ENCODE measurements at regions not wholly inside any gene's neighbourhood (a gene's known extent, or its start where the extent isn't known, plus 50 kb on each side); places are given as distances from the start of the nearest gene placed in this dataset.

- no peak for DNase-seq
These were observed 477.4 kb upstream of the WWC1 start for GRCh38 chr5:167814040-167814439.

- DNase-seq: no peak
These were observed 476.6 kb upstream of the WWC1 start for GRCh38 chr5:167814828-167815227.

- DNase-seq: no peak
These were observed 475.1 kb upstream of the WWC1 start for GRCh38 chr5:167816354-167816753.

GRCh38 chr5:167816864-167817263 lies 474.6 kb upstream of the WWC1 start:
- no peak for DNase-seq

GRCh38 chr5:167819406-167819805 lies 472.0 kb upstream of the WWC1 start:
- DNase-seq: no peak

- DNase-seq: no peak
These were observed 471.1 kb upstream of the WWC1 start for GRCh38 chr5:167820101-167820990.

- DNase-seq: no peak
These were observed 470.3 kb upstream of the WWC1 start for GRCh38 chr5:167821151-167821550.

- DNase-seq: no peak
These were observed 469.8 kb upstream of the WWC1 start for GRCh38 chr5:167821669-167822068.

- no peak for DNase-seq
These were observed 469.2 kb upstream of the WWC1 start for GRCh38 chr5:167822241-167822640.

GRCh38 chr5:167823405-167823804 lies 468.0 kb upstream of the WWC1 start:
- DNase-seq: no peak

- DNase-seq: no peak
These were observed 463.7 kb upstream of the WWC1 start for GRCh38 chr5:167827766-167828165.

- DNase-seq: no peak
These were observed 459.5 kb upstream of the WWC1 start for GRCh38 chr5:167831754-167832504.

GRCh38 chr5:167832609-167833008 lies 458.8 kb upstream of the WWC1 start:
- no peak for DNase-seq

GRCh38 chr5:167833456-167833855 lies 458.0 kb upstream of the WWC1 start:
- no peak for DNase-seq

GRCh38 chr5:167835146-167835545 lies 456.3 kb upstream of the WWC1 start:
- DNase-seq: no peak

- no peak for DNase-seq
These were observed 454.3 kb upstream of the WWC1 start for GRCh38 chr5:167837127-167837526.

GRCh38 chr5:167839065-167839464 lies 452.4 kb upstream of the WWC1 start:
- DNase-seq: no peak

- no peak for DNase-seq
These were observed 450.8 kb upstream of the WWC1 start for GRCh38 chr5:167840527-167841130.

- DNase-seq: no peak
These were observed 447.4 kb upstream of the WWC1 start for GRCh38 chr5:167843881-167844572.

- DNase-seq: no peak
These were observed 445.5 kb upstream of the WWC1 start for GRCh38 chr5:167845952-167846351.

GRCh38 chr5:167849874-167850273 lies 441.6 kb upstream of the WWC1 start:
- DNase-seq: no peak

GRCh38 chr5:167850911-167851310 lies 440.5 kb upstream of the WWC1 start:
- no peak for DNase-seq

GRCh38 chr5:167851416-167851815 lies 440.0 kb upstream of the WWC1 start:
- no peak for DNase-seq
